Upper lobe of left lung (tissue), 6 donors: ENCODE measurements at regions not wholly inside any gene's neighbourhood (a gene's known extent, or its start where the extent isn't known, plus 50 kb on each side); places are given as distances from the start of the nearest gene placed in this dataset.

Experiments used
- ATAC-seq, 2 donors: fragments of 200-7000 bp; cut with Tn5 transposase; one replicate each; pipeline ENCODE4 v1.9.1; 2022; ENCODE audit warnings: mild to moderate bottlenecking in 2 of 2, moderate library complexity in 2 of 2; ENCODE audit not compliant: low FRiP score in 2 of 2
- DNase-seq, 2 donors: peaks; one replicate each; pipeline ENCODE4 v3.0.0-alpha.2; 2019 to 2020
- H3K27ac ChIP-seq, 4 donors: fragments of 200-600 bp; sonication (generic); one replicate each; pipeline ENCODE4 v1.5.1; 2016 to 2019
- H3K27me3 ChIP-seq, 4 donors: fragments of 200-600 bp; sonication (generic); one replicate each; pipeline ENCODE4 v1.5.1; 2017 to 2019
- H3K36me3 ChIP-seq, 4 donors: fragments of 200-600 bp; sonication (generic); one replicate each; pipeline ENCODE4 v1.5.1; 2016 to 2019
- H3K4me1 ChIP-seq, 4 donors: fragments of 200-600 bp; sonication (generic); one replicate each; pipeline ENCODE4 v1.5.1; 2018 to 2019
- H3K4me3 ChIP-seq, 4 donors: fragments of 200-600 bp; sonication (generic); one replicate each; pipeline ENCODE4 v1.5.1; 2017 to 2019; ENCODE audit warnings: mild to moderate bottlenecking in 2 of 4, moderate library complexity in 1 of 4
- H3K9me3 ChIP-seq, 4 donors: fragments of 200-600 bp; sonication (generic); one replicate each; pipeline ENCODE4 v1.5.1; 2018 to 2019
- CTCF ChIP-seq, 6 experiments: fragments of 450-650 bp in 4 of 6; fragments of 200-600 bp in 2 of 6; sonication (generic) in 2 of 6; IDR thresholded peaks; one replicate each; pipeline ENCODE4 v1.5.1; 2016 to 2019; ENCODE audit warnings: antibody characterized with exemption in 6 of 6
- EP300 ChIP-seq, 4 donors: sonication (generic); formaldehyde crosslinking; IDR thresholded peaks; one replicate each; pipeline ENCODE4 v1.5.1; 2017; ENCODE audit warnings: antibody characterized with exemption in 4 of 4, control low read depth in 2 of 4
- POLR2A ChIP-seq, 4 donors: fragments of 450-650 bp; IDR thresholded peaks; one replicate each; pipeline ENCODE4 v1.5.1; 2016 to 2017; ENCODE audit warnings: antibody characterized with exemption in 4 of 4, mild to moderate bottlenecking in 2 of 4
- POLR2AphosphoS5 ChIP-seq, 2 donors: sonication (generic); formaldehyde crosslinking; IDR thresholded peaks; one replicate each; pipeline ENCODE4 v1.5.1; 2017; ENCODE audit warnings: antibody characterized with exemption in 2 of 2
- WGBS, 2 donors: methylation state at CpG; one replicate each; pipeline ENCODE4 v1.1.5; 2017 to 2018; 5-methylcytosine and 5-hydroxymethylcytosine counted together
- donor health status: DM: no; HTN: no; CAD: no; lungs with moderate emphysema.
- donor health status: DM: no; HTN: yes; CAD: no; lungs with severe emphysema.

GRCh38 chr5:102690910-102691309 is 64.2 kb upstream of the PAM start:
- WGBS, 2 donors = 83 to 100% methylated on average over 2 of the region's 2 CpGs
- TF ChIP-seq POLR2AphosphoS5 (IDR thresholded peaks at IDR 0.05) = no peak
- no peak for TF ChIP-seq CTCF (IDR thresholded peaks at IDR 0.05)
- no peak for TF ChIP-seq POLR2A (IDR thresholded peaks at IDR 0.05)
- TF ChIP-seq EP300 (IDR thresholded peaks at IDR 0.05) = no peak
- Histone ChIP-seq H3K27ac (no peak overlapping the region), H3K36me3 (no peaks in the 10 kb centered on the region), H3K4me3 (no peak overlapping the region), H3K9me3 (no peaks in the 10 kb centered on the region), H3K4me1 (no peaks in the 10 kb centered on the region), H3K27me3 (no peaks in the 10 kb centered on the region)
- ATAC-seq (no peak), DNase-seq (no peak)

- no peak for ATAC-seq
- no peaks in the 10 kb centered on the region for H3K9me3 ChIP-seq
- no peak overlapping the region for H3K27ac ChIP-seq
- H3K27me3 ChIP-seq = no peaks in the 10 kb centered on the region
- no peak for DNase-seq
- TF ChIP-seq EP300 (IDR thresholded peaks at IDR 0.05) (no peak), POLR2AphosphoS5 (IDR thresholded peaks at IDR 0.05) (no peak), CTCF (IDR thresholded peaks at IDR 0.05) (no peak), POLR2A (IDR thresholded peaks at IDR 0.05) (no peak)
- H3K36me3 ChIP-seq = no peaks in the 10 kb centered on the region
- no peak overlapping the region for H3K4me3 ChIP-seq
- no peaks in the 10 kb centered on the region for H3K4me1 ChIP-seq
- WGBS, 2 donors = 88 to 96% methylated on average over 1 of the region's 1 CpG
These were observed 63.7 kb upstream of the PAM start for GRCh38 chr5:102691434-102691833.

GRCh38 chr5:102700120-102700831 is 54.8 kb upstream of the PAM start:
- no peak for ATAC-seq
- Histone ChIP-seq H3K27me3 (no peaks in the 10 kb centered on the region), H3K4me3 (no peak overlapping the region), H3K36me3 (no peaks in the 10 kb centered on the region), H3K27ac (no peak overlapping the region), H3K9me3 (no peaks in the 10 kb centered on the region), H3K4me1 (no peaks in the 10 kb centered on the region)
- no peak for DNase-seq
- 88 to 97% methylated on average over 1 of the region's 1 CpG for WGBS, 2 donors
- no peak for TF ChIP-seq POLR2A (IDR thresholded peaks at IDR 0.05)
- TF ChIP-seq CTCF (IDR thresholded peaks at IDR 0.05) = no peak
- TF ChIP-seq POLR2AphosphoS5 (IDR thresholded peaks at IDR 0.05) = no peak
- no peak for TF ChIP-seq EP300 (IDR thresholded peaks at IDR 0.05)

GRCh38 chr5:102700916-102701315 is 54.2 kb upstream of the PAM start:
- Histone ChIP-seq H3K36me3 (no peaks in the 10 kb centered on the region), H3K27me3 (no peaks in the 10 kb centered on the region), H3K4me3 (no peak overlapping the region), H3K4me1 (no peaks in the 10 kb centered on the region), H3K9me3 (no peaks in the 10 kb centered on the region), H3K27ac (no peak overlapping the region)
- TF ChIP-seq EP300 (IDR thresholded peaks at IDR 0.05) = no peak
- TF ChIP-seq CTCF (IDR thresholded peaks at IDR 0.05) = no peak
- TF ChIP-seq POLR2A (IDR thresholded peaks at IDR 0.05) = no peak
- TF ChIP-seq POLR2AphosphoS5 (IDR thresholded peaks at IDR 0.05) = no peak
- 48 to 68% methylated on average over 2 of the region's 2 CpGs for WGBS, 2 donors
- ATAC-seq (no peak), DNase-seq (no peak)

GRCh38 chr5:102701748-102702147 is 53.4 kb upstream of the PAM start:
- Histone ChIP-seq H3K9me3 (no peaks in the 10 kb centered on the region), H3K27ac (no peak overlapping the region), H3K36me3 (no peaks in the 10 kb centered on the region), H3K4me1 (no peaks in the 10 kb centered on the region), H3K4me3 (no peak overlapping the region), H3K27me3 (no peaks in the 10 kb centered on the region)
- no peak for DNase-seq
- ATAC-seq = no peak
- no peak for TF ChIP-seq EP300 (IDR thresholded peaks at IDR 0.05)
